HL-60 (cell line): ENCODE measurements at regions not wholly inside any gene's neighbourhood (a gene's known extent, or its start where the extent isn't known, plus 50 kb on each side); places are given as distances from the start of the nearest gene placed in this dataset.

Source experiments
- DNase-seq, 2 experiments: peaks; one replicate each; pipeline ENCODE4 v3.0.0-alpha.2; 2010 to 2020; ENCODE audit warnings: low read depth in 1 of 2, low spot score in 1 of 2
- H3K27ac ChIP-seq: fragments of 250-450 bp; sonication (Bioruptor Pico); replicated peaks from 2 replicates; pipeline ENCODE4 v1.5.1; 2020; ENCODE audit warnings: mild to moderate bottlenecking, moderate library complexity
- H3K27me3 ChIP-seq: fragments of 250-450 bp; sonication (Bioruptor Pico); 2 replicates; pipeline ENCODE4 v1.5.1; 2021; ENCODE audit warnings: mild to moderate bottlenecking, moderate library complexity; ENCODE audit not compliant: insufficient read depth, poor library complexity, severe bottlenecking
- H3K4me3 ChIP-seq: replicated peaks from 2 replicates; pipeline ENCODE4 v1.5.1; 2011; ENCODE audit warnings: mild to moderate bottlenecking, control low read depth, low read length; ENCODE audit not compliant: insufficient read depth
- GABPA ChIP-seq: IDR thresholded peaks from 2 replicates; pipeline ENCODE4 v1.6.1; 2012; ENCODE audit warnings: low read depth
- POLR2AphosphoS5 ChIP-seq: IDR thresholded peaks from 2 replicates; pipeline ENCODE4 v1.6.1; 2012; ENCODE audit warnings: low read depth
- SPI1 ChIP-seq: IDR thresholded peaks from 2 replicates; pipeline ENCODE4 v1.6.1; 2012; ENCODE audit warnings: low read depth, mild to moderate bottlenecking, borderline replicate concordance
- TF ChIP-seq, protein P1 (sequence below): IDR thresholded peaks from 2 replicates; pipeline ENCODE4 v1.6.1; 2012; ENCODE audit warnings: low read depth; ENCODE audit not compliant: insufficient replicate concordance
- TF ChIP-seq, protein P2 (sequence below): IDR thresholded peaks from one replicate; pipeline ENCODE4 v1.5.1; 2011; ENCODE audit warnings: low read length, control low read depth, inconsistent platforms; ENCODE audit not compliant: insufficient read depth

DNA sequence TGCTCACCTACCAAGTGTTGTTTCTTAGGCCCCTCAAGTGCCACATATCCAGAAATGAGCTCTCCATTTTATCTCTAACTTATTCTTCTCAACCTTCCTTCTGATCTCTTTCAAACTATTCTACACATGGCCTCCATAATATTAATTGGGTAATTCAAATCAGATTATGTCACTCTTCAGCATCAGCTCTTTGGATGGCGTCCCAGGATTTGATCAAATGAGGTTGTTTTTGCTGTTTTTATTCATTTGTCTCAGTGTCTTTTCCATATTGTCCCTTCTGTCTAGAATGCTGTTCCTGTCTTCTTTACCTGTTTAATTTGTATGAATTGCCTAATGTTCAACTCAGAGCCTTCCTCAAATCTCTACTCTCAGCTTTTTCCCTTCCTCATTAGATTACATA is 234.6 kb upstream of the CXCL12 start:
- no peak overlapping the region for H3K27ac ChIP-seq

DNA sequence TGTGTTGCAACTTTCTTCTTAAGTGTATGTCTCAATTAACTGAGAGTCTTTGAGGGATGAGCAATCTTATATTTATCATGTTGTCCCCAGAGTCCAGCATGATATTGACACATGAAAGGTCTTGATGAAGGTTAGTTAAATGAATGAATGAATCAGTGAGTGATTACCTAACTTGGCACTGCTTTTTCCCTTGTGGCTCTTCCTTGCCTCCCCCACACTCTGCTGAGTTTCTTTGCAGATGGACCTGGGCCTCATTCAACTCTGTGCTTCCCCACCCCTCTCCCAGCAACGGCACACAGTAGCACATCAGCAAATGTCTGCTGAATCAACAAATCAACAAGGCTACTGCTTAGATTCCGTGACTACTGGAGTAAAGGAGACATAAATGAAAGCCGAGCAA is 235.1 kb upstream of the CXCL12 start:
- Histone ChIP-seq H3K4me3 (no peak overlapping the region), H3K27me3 (no peaks in the 10 kb centered on the region), H3K27ac (no peak overlapping the region)
- no peak for DNase-seq
- TF ChIP-seq, protein P1, sequence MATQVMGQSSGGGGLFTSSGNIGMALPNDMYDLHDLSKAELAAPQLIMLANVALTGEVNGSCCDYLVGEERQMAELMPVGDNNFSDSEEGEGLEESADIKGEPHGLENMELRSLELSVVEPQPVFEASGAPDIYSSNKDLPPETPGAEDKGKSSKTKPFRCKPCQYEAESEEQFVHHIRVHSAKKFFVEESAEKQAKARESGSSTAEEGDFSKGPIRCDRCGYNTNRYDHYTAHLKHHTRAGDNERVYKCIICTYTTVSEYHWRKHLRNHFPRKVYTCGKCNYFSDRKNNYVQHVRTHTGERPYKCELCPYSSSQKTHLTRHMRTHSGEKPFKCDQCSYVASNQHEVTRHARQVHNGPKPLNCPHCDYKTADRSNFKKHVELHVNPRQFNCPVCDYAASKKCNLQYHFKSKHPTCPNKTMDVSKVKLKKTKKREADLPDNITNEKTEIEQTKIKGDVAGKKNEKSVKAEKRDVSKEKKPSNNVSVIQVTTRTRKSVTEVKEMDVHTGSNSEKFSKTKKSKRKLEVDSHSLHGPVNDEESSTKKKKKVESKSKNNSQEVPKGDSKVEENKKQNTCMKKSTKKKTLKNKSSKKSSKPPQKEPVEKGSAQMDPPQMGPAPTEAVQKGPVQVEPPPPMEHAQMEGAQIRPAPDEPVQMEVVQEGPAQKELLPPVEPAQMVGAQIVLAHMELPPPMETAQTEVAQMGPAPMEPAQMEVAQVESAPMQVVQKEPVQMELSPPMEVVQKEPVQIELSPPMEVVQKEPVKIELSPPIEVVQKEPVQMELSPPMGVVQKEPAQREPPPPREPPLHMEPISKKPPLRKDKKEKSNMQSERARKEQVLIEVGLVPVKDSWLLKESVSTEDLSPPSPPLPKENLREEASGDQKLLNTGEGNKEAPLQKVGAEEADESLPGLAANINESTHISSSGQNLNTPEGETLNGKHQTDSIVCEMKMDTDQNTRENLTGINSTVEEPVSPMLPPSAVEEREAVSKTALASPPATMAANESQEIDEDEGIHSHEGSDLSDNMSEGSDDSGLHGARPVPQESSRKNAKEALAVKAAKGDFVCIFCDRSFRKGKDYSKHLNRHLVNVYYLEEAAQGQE, result no peak
- TF ChIP-seq GABPA (no peak), POLR2AphosphoS5 (no peak), SPI1 (no peak)
- TF ChIP-seq, protein P2, sequence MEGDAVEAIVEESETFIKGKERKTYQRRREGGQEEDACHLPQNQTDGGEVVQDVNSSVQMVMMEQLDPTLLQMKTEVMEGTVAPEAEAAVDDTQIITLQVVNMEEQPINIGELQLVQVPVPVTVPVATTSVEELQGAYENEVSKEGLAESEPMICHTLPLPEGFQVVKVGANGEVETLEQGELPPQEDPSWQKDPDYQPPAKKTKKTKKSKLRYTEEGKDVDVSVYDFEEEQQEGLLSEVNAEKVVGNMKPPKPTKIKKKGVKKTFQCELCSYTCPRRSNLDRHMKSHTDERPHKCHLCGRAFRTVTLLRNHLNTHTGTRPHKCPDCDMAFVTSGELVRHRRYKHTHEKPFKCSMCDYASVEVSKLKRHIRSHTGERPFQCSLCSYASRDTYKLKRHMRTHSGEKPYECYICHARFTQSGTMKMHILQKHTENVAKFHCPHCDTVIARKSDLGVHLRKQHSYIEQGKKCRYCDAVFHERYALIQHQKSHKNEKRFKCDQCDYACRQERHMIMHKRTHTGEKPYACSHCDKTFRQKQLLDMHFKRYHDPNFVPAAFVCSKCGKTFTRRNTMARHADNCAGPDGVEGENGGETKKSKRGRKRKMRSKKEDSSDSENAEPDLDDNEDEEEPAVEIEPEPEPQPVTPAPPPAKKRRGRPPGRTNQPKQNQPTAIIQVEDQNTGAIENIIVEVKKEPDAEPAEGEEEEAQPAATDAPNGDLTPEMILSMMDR, result no peak

More for the DNA sequence above, 234.6 kb upstream of the CXCL12 start:
- no peak overlapping the region for H3K4me3 ChIP-seq
- no peak for DNase-seq
- no peaks in the 10 kb centered on the region for H3K27me3 ChIP-seq
- TF ChIP-seq, protein P1, result no peak
- TF ChIP-seq SPI1 (no peak), POLR2AphosphoS5 (no peak), GABPA (no peak)
- TF ChIP-seq, protein P2, result no peak

DNA sequence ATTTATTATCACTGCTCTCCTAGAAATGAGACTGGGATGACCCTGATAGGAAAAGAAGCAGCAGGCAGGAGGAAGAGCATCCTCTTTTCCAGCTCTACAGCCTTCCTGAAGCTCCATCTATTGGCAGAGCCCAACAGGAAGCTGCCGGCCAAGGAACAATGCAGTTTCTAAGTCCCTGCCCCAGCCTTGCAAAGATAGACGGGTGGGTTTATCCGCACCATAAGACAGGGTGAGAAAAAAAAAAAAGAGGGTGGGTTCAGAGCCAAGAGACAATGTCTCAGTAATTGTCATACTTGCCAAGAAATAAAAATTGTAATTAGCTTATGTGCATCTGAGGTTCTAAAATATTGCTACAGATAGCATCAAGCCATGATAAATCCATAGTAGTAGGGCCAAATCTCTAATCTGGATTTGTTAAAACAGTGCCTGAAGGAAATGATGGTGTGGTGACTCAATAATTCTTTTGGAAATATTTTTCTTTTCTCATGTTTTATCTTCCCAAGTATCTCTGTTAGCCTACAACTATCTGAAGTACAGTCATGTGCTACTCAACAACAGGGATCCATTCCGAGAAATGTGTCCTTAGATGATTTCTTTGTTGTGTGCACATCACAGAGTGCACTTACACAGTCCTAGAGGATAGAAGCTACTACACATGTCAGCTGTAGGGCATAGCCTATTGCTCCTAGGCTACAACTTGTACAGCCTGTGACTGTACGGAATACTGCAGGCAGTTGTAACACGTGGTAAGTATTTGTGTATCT is 242.9 kb upstream of the CXCL12 start:
- Histone ChIP-seq H3K27me3 (no peaks in the 10 kb centered on the region), H3K27ac (no peak overlapping the region), H3K4me3 (no peak overlapping the region)
- DNase-seq, result no peak
- TF ChIP-seq, protein P2, result no peak
- TF ChIP-seq SPI1, result no peak
- TF ChIP-seq GABPA, result no peak
- no peak for TF ChIP-seq POLR2AphosphoS5
- TF ChIP-seq, protein P1, result no peak
